HUDEP-2 (cell line): ENCODE measurements at regions not wholly inside any gene's neighbourhood (a gene's known extent, or its start where the extent isn't known, plus 50 kb on each side); places are given as distances from the start of the nearest gene placed in this dataset.

ENCODE experiments used
- DNase-seq, 76 experiments: peaks; one replicate each; lab custom pipeline; 2025; ENCODE audit not compliant: unreplicated experiment in 76 of 76; lab: John Stamatoyannopoulos, UW

DNA sequence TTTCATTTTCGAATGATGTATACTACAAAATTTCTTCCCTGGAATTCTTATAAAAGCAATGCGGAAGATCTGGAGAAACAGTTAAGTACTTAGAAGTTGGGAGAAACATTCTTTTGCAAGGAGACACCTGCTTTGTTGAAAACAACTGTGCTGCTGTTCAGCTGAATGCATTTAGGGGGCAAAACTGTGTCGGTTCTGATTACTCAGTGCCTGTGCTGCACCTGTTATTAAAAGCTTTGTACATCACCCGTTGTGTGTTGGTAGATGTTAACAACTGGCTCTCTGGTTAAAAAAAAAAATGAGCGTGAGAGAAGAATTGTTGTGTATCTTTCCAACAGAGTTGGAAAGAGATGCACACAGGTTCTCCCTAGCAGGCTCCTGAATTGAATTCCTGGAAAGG lies 184.1 kb upstream of the HHIP start:
- DNase-seq = no peak

DNA sequence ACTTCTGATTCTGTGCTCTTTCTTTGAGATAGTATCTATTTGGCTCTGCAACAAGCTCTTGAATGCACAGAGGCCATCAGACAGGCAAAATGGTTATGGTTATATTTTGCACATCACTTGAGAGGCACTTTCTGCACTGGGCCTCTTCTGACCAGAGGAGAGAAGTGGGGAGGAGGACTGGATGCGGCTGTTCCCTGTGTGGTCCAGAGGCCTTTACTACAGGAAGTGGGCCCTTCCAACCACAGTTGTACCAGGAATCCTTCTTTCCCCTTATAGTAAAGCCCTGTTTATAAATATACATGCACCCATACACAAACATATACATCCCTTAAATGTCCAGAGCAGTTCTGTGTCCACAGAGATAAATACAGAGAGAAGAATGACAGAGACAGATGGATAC lies 182.7 kb upstream of the HHIP start:
- no peak for DNase-seq

DNA sequence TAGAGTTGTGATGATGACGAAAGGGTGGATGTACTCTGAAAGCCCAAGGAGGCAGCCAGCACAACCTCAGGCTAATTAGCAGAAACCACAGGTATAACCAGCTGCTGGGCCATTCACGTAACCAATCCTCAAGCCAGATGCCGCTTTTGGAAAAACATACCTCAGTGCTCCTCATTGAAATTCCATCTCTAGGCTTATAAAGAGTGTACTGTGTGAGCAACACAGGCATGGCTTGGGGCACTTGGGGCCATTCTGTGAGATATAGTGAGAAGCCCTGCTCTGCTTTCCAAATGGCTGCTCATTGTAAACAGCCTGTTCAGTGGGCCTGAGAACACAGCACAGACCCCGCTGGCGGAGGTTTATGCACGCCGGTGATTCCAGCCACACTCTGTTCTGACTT lies 182.1 kb upstream of the HHIP start:
- no peak for DNase-seq

DNA sequence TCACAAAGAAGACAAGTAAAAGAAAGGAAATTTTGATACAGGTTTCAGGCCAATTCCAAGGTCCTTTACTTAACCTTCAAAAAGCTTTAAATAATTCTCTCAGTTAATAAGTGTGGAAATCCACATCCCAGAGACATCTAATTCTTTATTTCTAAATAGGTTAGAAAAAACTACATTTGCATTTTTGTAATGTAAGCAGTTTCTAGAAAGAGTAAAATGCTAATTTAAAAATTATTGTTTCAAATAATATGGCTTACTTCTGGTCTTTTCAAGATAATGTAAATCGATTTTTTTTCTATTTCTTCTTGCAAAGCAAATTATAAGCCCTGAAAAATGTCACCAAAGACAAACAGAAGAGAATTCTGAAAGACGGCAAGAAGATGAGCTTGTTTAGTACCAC lies 180.4 kb upstream of the HHIP start:
- DNase-seq = no peak

DNA sequence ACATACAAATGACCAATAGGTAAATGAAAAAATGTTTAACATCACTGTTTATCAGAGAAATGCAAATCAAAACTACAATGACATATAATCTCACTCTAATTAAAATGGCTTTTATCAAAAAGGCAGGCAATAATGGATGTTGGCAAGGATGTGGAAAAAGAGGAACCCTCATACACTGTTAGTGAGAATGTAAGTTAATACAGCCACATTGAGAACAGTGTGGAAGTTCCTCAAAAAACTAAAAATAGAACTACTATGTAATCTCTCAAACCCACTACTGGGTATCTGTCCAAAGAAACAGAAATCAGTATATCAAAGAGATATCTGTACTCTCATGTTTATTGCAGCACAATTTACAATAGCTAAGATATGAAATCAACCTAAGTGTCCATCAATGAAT lies 165.9 kb upstream of the HHIP start:
- no peak for DNase-seq

DNA sequence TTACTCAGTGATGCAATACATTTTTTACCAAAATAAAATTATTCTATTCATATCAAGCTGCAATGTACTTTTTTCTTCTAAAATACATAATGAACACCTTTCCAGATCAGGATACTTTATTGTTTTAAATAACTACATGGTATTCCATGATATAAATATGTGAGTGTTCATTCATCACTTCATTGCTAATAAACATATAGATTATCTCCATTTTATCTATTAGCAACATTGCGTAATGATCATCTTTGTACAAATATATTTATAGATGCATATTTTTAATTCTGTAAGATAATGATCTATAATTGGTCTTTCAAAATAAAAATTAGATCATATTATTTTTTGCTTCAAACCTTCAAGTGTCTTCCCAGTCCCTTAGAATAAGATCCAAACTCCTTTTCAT lies 156.1 kb upstream of the HHIP start:
- DNase-seq = no peak

DNA sequence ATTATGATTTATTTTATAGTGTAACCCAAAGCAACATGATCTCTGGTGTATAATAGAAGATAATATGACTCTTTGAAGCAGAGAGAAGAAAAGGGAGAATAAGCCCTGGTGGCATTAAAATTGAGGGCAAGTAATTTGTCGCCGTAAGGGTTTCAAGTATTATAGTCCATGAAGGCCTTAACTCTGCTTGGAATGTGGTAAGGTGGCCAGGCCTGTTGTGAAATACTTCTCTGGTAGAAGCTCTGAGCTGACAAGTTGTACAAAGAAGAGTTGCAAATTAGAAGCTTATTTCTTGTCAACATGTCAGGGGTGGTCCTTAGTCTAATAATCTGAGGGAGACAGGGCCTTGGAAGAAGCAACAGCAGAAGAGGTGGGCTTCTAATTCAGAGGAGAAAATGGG lies 151.7 kb upstream of the HHIP start:
- no peak for DNase-seq

DNA sequence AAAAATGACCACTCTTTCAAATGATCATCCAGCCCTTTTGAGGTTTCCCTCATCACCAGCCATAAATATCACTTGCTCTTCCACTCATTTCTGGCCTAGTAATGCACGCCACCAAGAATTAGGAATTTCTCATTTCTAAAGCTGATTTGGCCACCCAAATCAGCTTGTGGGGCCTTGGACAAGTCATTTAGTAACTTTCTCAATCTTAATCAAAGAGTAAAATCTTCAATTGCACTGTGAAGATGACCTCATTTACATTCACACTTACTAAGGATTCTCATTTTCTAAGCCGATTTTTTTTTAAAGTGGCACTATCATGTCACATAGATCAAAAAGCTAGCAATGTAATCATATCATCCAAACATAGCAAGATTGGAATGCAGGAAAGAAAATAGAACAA lies 150.0 kb upstream of the HHIP start:
- no peak for DNase-seq

DNA sequence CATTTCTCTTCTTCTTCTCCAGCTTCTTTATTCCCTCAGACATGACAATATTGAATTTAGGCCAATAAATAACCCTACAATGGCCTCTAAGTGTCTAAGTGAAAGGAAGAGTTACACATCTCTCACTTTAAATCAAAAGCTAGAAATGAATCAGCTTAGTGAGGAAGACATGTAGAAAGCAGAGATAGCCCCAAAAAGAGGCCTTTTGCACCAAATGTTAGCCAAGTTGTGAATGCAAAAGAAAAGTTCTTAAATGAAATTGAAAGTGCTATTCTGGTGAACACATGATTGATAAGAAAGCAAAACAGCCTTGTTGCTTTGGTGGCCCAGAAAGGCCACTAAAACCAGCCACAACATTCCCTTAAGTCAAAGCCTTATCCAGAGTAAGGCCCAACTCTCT lies 146.2 kb upstream of the HHIP start:
- no peak for DNase-seq

DNA sequence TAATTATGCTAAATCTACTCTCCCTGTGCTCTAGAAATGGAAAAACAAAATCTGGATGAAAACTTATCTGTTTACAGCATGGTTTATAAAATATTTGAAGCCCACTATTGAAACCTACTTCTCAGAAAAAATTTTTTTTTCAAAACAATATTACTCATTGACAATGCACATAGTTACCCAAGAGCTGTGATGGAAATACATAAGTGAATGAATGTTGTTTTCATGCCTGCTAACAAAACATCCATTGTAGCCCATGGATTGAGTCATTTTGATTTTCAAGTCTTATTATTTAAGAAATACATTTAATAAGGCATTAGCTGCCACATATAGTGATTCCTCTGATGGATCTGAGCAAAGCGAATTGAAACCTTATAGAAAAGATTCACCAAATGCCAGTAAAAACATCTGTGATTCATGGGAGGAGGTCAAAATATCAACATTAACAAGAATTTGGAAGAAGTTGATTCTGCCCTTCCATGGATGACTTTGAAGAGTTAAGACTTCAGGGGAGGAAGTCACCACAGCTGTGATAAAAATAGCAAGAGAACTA lies 144.7 kb upstream of the HHIP start:
- DNase-seq = no peak

DNA sequence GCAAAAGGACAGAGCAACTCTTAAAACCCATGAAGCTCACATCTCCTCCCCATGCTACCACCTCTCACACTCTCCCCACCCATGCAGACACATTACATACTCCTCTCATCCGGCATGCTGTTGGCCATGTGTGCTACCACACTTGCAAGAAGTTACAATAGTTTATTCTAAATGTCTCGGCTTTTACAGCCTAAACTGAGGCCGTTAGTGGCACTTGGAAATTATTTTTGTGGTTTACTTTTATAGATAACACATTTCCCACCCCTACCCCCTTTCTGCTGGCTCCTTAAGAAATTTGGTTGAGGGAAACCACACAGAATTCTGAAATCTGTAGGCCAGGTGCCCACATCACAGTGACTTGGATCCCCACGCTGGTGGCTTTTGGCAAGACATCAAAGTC lies 141.1 kb upstream of the HHIP start:
- no peak for DNase-seq

DNA sequence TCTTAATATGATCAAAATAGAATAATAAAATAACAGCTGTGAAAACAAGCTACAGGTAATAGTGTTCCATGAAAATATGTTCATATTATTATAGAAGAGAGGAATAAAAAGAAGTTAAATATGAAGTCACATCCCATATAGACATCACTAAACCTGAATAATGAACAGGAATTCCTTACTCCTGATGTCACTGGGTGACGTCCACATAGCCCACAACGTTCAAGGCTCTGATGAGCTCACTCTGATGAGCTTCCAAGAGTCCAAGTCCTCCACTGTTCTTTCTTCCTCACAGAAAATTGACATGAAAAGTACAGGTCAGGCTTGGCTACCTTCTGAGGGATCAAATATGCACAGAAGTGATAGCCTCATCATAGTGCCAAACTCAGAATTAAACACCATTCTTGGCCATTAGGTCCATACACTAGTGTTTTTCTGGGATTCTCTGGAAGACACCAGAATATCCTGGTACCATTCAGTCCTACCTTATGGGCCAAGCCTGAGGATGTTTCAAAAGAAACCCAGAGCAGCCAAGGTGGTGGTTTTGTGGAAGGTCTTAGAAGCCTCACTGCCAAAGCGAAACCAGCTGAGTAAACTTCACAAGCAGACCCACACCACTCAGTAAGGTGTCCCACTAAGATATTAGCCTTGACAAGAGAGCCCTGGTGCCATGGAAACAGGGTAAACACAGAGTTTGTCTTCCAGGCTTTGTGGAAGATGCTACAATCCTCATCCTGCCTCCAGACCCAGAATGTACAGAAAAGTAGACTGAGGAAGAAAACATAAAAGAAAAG lies 138.4 kb upstream of the HHIP start:
- no peak for DNase-seq

DNA sequence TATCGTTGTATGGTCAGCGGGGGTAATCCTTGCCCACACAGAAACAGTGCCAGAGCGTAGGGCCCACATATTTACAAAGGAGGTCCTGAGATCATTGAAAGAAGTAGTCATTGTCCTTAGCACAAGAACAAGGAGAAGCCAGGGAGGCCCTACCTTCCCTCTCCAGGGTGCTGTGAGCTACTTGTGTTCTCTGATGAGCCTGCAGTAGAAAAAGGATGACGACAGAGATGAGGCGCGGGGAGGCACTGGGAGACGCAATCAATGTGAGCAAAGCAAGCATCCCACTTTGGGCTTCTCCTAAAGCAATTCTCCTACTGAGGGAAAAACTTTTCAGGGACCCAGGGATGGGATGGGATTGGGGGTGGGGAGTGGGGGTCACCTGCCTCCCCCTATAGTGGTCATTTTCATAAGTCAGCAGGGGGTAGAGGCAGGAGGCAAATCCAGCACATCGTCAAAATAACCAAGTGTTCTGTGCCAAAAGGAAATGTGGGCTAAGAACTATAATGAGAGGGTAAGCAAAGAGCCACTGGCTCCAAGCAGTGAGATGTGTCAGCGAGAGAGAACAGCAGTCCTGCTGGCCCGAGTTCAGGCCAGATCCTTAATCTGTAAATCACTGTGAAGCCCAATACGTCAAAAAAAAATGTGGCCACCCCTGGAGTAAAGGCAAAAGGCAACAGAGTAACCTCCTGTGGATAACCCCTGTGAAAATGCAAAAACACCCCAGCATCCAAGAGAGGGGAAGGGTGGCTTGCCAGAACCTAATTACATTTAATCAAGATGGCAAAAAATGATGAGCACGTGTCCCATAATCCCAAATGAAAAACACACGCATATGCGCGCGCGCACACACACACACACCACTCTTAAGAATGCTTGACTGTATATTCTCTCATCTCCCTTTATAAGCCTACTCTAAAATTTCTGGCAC lies 136.6 kb upstream of the HHIP start:
- DNase-seq = no peak

DNA sequence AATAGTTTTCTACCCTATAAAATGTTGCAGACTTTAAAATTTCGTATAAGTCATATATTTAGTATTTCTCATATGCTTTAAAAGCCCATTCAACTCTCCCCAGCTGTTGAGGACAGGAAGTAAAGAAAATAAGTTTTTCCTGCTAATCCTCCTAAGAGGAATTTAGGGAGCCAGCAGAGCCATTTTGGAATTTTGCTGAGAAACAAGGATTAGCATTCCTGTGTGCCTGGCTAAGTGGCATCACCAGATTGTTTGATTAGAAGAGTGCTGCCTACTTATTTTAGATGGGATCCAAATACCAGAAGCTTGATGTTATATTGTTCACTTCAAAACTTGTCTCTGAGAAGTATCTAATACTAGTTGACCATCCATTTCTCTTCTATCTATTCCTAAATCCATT lies 131.2 kb upstream of the HHIP start:
- DNase-seq = no peak

DNA sequence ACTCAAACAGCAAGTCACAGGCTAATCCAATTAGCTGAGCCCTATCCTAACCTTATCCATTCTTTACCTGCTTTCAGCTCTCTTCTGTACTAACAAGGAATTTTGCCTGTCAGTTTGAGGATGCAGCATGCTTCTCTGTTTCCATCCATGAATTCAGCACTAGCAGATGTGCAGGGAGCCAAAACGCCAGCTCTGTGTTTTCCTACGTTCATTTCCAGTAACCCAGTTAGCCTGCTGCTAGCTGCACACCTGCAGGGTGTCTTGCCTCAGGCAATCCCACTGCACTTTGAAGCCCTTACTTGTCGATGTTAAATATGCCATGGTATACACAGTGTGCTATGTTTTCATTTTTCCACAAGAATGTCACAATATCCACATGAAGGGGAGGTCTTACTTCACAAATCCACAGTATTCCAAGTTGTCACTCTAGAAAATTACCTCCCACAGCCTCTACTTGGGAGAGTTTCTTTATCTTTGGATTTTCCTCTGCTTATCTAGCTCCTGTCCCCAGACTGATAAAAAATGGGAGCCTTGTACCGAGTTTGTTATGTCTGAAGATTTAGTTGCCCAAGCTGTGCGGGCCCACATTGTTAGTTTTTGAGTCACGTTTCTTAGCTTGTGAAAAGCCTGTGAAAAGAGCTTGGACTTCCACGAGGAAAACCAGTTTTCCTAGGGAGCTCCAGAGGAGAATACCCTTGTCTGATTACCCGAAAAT lies 127.6 kb upstream of the HHIP start:
- no peak for DNase-seq

DNA sequence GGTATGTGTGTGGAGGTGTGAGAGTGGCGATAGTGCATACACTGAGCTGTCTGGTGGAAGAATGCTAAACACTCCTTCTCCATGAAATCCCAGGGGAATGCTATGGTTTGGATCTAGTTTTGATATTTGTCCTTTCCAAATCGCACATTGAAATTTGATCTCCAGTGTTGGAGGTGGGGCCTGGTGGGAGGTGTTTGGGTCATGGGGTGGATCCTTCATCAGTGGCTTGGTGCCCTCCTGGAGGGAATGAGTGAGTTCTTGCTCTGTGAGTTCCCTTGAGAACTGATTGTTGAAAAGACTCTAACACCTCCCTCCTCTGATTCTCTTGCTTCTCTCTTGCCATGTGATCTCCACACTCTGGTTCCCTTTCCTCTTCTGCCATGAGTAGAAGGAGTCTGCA lies 114.1 kb upstream of the HHIP start:
- DNase-seq = no peak

DNA sequence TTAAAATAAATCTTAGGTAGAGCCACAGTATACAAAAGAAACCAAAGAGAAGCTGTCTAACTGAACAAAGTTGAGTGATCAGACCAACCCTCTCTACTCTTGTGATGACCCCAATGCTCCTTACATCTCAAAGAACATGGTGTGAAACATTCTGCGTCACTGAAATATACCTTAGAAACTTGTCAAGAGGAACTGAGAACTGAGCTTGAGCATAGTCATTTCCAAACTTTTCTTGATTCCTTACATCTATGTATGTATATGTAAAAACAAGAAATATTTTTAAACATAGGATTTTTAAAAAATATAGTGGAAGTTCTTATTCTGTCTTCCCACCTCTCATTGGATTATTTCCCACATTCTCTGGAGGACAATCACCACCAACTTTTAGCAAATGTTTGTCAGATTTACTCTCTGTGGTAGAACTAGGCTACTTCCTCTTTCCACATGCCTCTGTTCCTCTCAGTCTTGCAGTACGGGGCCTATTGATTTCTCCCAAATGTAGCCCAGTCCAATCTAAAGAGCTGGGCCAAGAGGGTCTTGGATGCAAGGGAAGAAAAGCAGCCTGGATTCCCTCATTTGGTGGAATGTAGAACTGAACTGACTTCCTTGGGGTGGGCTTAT lies 98.2 kb upstream of the HHIP start:
- no peak for DNase-seq

DNA sequence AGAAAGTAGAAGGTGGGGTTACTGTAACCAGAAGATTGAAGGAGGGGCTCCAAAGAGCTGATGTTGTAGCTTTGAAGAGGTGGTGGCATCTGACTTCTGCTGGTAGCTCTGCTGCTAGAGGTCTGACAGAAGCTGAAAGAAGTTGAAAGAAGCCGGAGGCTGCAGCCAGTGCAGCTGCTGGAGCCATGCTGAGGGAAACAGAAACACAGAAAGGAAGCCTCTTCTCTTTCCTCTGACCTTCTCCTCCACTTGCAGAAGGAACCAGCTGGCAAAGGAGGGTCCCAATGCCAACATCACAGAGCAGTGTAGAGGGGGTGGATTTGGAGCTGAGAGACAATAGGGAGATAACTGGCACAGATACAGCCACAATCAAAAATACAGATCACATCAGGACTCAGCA lies 89.3 kb upstream of the HHIP start:
- DNase-seq = no peak

DNA sequence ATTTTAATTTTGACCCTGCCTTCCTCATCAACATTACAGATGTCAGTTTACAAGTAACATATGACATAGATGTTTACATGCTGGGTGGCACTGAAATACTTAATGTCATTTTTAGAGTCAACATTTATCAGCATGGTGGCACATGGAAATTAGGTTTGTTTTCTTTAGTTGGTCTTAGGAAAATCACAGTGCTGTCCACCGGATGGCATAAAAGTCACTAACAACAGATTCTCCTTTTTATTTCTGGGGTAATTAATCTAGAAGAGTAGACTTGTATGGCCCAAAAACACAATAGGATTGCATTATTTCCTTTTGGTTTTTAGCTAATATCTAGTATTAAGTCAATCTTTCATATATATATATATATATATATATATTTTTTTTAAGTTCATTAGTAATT lies 88.6 kb upstream of the HHIP start:
- no peak for DNase-seq

DNA sequence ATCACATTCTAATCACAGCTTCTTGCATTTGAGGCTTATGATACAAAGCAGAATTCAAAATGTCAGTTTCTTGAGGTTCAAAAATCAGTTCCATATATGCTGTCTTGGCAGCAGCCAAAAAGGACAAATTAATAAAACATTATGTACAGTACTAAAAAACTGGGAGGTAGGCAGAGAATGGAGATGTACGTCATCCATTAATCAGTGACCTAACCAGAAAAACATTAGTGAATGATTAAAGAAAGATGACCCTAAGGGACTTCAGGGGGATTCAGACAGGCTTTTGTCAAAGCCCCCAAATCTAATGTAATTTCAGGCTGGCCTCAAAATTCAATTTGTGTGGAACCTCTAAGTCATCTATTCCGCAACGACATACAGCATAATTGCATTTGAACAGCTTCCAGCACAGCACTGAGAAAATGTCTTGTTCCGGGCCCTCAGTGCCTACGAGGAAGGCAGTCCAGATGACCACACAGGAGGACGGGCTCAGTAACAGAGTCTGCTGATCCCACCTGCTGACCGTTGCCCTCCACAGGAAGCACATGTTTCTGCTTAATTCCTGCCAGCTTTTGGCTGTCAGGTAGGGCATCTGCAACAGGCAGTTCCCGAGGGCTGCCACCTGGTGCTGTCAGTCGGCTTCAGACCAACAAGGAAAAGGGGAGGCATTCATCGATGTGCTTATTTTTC lies 83.8 kb upstream of the HHIP start:
- no peak for DNase-seq
